GM12875 (cell line): ENCODE measurements at regions not wholly inside any gene's neighbourhood (a gene's known extent, or its start where the extent isn't known, plus 50 kb on each side); places are given as distances from the start of the nearest gene placed in this dataset.

Experiments
- H3K4me3 ChIP-seq: one replicate; pipeline ENCODE4 v1.5.1; 2011; ENCODE audit warnings: low read depth, low read length, control low read depth
- TF ChIP-seq, protein P1 (sequence below): IDR thresholded peaks from 2 replicates; pipeline ENCODE4 v1.5.1; 2011; ENCODE audit warnings: low read depth, mild to moderate bottlenecking, control low read depth, inconsistent platforms, low read length, moderate library complexity, borderline replicate concordance; ENCODE audit not compliant: insufficient read depth

GRCh38 chr4:108331905-108332632 is 163.3 kb upstream of the LEF1 start:
- no peak overlapping the region for H3K4me3 ChIP-seq
- TF ChIP-seq, protein P1, sequence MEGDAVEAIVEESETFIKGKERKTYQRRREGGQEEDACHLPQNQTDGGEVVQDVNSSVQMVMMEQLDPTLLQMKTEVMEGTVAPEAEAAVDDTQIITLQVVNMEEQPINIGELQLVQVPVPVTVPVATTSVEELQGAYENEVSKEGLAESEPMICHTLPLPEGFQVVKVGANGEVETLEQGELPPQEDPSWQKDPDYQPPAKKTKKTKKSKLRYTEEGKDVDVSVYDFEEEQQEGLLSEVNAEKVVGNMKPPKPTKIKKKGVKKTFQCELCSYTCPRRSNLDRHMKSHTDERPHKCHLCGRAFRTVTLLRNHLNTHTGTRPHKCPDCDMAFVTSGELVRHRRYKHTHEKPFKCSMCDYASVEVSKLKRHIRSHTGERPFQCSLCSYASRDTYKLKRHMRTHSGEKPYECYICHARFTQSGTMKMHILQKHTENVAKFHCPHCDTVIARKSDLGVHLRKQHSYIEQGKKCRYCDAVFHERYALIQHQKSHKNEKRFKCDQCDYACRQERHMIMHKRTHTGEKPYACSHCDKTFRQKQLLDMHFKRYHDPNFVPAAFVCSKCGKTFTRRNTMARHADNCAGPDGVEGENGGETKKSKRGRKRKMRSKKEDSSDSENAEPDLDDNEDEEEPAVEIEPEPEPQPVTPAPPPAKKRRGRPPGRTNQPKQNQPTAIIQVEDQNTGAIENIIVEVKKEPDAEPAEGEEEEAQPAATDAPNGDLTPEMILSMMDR, result no peak

DNA sequence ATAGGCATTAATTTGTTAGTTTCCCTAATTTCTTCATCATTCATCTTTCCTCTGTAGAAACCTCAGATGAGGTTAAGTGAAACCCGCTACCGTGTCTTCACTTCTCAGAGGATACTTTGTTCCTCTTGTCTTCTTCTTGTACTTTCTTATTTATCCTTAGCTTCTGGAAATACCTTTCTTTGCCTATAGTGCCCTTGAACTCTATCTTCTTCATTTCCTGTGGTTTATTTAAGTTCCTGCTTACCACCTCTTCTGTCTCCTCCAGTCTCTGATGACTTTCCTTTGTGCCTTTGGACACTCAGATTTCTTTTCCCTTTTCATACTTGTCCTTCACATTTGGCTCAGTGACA is 159.6 kb upstream of the LEF1 start:
- TF ChIP-seq, protein P1, result no peak
- no peak overlapping the region for H3K4me3 ChIP-seq

- no peak overlapping the region for H3K4me3 ChIP-seq
- TF ChIP-seq, protein P1, result no peak
Observed at GRCh38 chr4:108327642-108328382, 159.1 kb upstream of the LEF1 start.

- no peak overlapping the region for H3K4me3 ChIP-seq
- TF ChIP-seq, protein P1, result no peak
Observed at GRCh38 chr4:108325561-108325960, 156.8 kb upstream of the LEF1 start.

GRCh38 chr4:108324450-108324849 is 155.7 kb upstream of the LEF1 start:
- TF ChIP-seq, protein P1, result no peak
- H3K4me3 ChIP-seq, result no peak overlapping the region

- H3K4me3 ChIP-seq, result no peak overlapping the region
- TF ChIP-seq, protein P1, result no peak
Observed at GRCh38 chr4:108322497-108322896, 153.8 kb upstream of the LEF1 start.

DNA sequence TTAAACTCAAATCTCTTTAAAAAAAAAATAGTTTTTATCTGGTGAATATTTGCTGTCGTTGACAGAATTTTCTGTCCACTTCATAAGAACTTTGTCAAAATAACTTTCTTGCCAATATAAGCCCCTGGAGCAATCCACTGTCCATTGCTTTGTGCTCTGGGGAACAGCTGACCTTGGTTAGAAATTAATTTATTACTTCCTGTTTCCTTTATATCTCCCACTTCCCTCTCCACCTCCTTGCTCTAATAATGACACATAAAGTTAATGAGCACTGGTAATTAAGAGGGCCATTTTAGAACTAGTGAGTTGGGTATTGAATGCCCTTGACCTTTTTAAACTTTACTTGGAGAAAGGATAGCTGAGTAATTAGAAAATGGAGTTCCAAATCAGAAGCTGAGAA is 151.3 kb upstream of the LEF1 start:
- TF ChIP-seq, protein P1, result no peak
- no peak overlapping the region for H3K4me3 ChIP-seq
